HG03196 (cell line): ENCODE measurements at regions not wholly inside any gene's neighbourhood (a gene's known extent, or its start where the extent isn't known, plus 50 kb on each side); places are given as distances from the start of the nearest gene placed in this dataset.
"Not testable (repeated sequence)": the region's sequence is repeated elsewhere in the genome, so short reads cannot be mapped to it uniquely, and the experiment has no call there.

Experiments used
- ATAC-seq: cut with Tn5 transposase; IDR thresholded peaks from one replicate; pipeline ENCODE4 v1.9.1; 2021; ENCODE audit not compliant: unreplicated experiment

- ATAC-seq, result no peak
Measured at GRCh38 chr6:67608099-67608749, 1026.9 kb upstream of the ADGRB3 start.

DNA sequence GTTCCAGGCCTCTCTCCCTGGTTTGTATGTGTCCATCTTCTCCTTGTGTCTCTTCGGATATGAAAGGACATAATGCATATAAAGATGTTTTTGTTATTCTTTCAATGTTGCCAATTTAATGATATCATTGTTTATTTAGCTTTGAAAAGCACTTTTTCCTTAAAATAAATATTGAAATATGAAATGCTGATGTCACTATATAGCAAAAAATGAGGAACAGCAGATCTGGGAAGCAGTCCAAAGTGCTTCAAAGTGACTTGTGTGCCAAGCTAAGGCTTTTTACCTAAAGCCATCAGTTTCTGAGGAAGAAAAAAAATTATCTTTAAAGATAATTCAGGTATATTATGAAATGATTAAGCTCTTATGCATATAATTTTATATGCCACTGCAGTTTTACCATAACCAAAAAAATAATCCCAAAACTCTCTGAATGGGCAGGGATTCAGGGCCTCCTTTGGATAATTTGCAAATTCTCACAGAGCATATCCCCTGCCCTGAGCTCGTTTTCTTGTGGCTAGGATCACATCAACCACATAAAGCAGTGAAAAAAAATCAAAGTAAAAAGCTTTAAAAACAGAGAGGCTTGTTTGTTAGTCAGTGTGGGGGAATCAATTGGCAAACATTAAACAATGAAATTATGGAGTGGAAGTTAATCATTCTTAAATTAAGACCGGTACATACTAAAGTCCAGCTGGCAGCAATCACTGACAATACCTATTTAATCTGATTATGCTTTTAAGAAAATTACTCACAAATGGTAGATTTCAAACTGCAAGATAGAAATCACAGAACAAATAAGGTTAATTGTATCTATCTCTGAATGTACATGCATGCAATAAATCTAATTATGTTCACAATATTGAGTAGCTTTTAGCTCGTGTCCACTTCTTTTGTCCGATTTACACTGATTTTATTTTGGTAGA is 1027.9 kb upstream of the ADGRB3 start:
- no peak for ATAC-seq

- no peak for ATAC-seq
Measured at GRCh38 chr6:67594366-67594765, 1040.7 kb upstream of the ADGRB3 start.

- no peak for ATAC-seq
Measured at GRCh38 chr6:67593247-67593646, 1041.8 kb upstream of the ADGRB3 start.

- ATAC-seq, result no peak
Measured at GRCh38 chr6:67591910-67592309, 1043.2 kb upstream of the ADGRB3 start.

GRCh38 chr6:67567842-67568241 is 1067.2 kb upstream of the ADGRB3 start:
- no peak for ATAC-seq

GRCh38 chr6:67563671-67564070 is 1071.4 kb upstream of the ADGRB3 start:
- no peak for ATAC-seq

- no peak for ATAC-seq
Measured at GRCh38 chr6:67560068-67560467, 1075.0 kb upstream of the ADGRB3 start.

DNA sequence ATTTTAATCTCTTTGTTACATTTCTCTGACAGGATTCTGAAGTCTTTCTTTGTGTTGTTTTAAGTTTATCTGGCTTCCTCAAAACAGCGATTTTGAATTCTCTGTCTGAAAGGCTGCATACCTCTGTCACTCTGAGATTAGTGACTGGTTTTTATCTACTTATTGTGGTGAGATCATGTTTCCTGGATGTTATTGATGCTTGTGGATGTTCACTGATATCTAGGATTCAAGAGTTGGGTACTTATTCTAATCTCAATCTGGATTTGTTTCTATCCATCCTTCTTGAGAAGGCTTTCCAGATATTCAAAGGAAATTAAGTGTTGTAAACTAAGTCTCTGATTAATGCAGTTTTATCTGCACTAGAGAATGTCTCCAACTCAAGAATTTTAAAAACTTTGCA is 1076.1 kb upstream of the ADGRB3 start:
- no peak for ATAC-seq

DNA sequence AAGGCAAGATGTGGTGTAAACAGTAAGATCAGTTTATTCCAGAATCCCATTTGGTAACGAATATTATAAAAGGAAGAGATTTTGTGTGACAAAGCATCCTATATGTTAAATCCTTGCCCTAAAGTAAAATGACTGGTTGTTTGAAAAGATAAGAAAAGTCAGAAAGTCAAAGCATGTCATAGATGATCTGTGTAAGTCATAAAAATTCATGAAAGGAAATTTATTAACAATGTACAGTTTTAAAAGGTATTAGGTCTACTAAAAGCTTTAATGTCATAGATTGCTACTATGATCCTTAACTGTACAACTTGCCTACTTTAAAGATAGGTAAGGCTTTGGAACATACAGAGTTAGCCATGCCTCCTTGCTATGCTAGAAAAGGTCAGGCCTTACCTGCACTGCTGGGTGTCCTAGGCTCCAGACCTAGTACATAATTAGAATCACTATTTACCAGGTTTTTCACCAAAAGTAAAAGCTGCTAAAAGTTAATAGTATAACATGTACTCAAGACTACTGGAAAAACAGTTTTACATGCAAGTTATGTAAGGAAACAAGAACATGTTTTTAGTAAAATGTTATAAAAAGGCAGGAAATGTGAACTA is 1090.1 kb upstream of the ADGRB3 start:
- no peak for ATAC-seq

- no peak for ATAC-seq
Measured at GRCh38 chr6:67541586-67541985, 1093.5 kb upstream of the ADGRB3 start.

- no peak for ATAC-seq
Measured at GRCh38 chr6:67538032-67538431, 1097.0 kb upstream of the ADGRB3 start.

DNA sequence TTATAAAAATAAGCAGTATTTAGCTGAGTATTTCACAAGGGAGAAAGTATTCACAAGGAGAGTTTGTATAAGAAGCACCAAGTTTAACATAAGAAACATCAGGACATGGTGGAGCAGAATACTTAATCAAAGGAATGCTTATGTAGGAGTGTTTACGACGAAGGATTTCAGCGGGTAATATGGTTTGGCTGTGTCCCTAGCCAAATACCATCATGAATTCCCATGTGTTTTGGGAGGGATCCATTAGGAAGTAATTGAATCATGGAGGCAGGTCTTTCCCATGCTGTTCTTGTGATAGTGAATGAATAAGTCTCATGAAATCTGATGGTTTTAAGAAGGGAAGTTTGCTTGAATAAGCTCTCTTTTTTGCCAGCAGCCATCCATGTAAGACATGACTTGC is 1099.1 kb upstream of the ADGRB3 start:
- ATAC-seq, result no peak

- no peak for ATAC-seq
Measured at GRCh38 chr6:67506352-67506751, 1128.7 kb upstream of the ADGRB3 start.

DNA sequence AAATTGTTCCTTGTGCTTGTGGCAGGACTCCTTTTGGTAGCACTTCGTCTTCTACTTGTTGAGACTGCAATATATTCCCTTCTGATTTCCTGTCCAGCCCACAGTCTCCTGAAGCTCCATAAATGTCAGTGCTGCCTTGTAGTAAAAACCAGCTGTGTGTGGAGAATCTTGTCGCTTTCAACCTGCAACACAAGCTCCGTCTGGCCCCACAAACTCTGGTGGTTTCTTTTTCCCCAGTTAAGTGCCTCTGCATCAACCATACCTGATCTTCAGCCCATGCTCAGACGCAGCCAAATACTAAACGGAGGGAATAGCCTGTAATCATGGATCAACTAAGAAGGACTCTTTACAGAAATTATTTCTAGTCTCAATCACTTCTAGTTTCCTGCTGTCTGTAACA is 1133.3 kb upstream of the ADGRB3 start:
- no peak for ATAC-seq

GRCh38 chr6:67497749-67498148 is 1137.3 kb upstream of the ADGRB3 start:
- no peak for ATAC-seq

- ATAC-seq, result no peak
Measured at GRCh38 chr6:67496191-67496590, 1138.9 kb upstream of the ADGRB3 start.

- ATAC-seq, result no peak
Measured at GRCh38 chr6:67493682-67494081, 1141.4 kb upstream of the ADGRB3 start.

DNA sequence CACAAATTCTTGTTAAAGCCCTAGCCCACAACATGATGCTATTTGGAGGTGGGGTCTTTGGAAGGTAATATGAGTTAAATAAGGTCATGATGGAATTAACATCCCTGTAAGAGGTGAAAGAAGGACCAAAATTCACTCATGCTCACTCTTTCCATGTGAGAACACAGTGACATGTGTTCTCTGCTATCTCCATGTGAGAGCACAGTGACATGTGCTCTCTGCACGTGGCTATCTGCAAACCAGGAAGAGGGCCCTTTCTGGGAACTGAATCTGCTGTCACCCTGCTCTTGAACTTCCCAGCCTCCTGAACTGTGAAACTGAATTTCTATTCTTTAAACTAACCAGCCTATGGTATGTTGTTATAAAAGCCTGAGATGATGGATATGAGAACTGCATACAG is 1159.4 kb upstream of the ADGRB3 start:
- no peak for ATAC-seq

DNA sequence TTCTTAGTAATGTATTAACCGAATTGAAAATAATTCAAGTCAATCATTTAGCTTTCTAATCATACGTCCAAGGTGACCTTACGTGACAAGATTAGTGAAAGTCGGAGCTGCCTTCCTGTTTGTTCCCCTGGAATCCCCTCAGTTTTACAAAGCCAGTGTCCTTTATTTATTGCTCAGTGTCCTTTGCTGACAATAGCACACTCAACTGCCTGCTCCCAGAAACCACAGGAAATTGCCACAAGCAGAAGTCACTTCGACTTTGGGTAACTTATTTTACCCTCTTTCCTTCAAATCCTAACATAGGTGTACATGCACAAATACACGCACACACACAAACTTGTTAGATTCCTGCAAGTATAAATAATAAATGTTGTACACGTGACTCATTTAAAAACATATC is 1167.7 kb upstream of the ADGRB3 start:
- no peak for ATAC-seq

DNA sequence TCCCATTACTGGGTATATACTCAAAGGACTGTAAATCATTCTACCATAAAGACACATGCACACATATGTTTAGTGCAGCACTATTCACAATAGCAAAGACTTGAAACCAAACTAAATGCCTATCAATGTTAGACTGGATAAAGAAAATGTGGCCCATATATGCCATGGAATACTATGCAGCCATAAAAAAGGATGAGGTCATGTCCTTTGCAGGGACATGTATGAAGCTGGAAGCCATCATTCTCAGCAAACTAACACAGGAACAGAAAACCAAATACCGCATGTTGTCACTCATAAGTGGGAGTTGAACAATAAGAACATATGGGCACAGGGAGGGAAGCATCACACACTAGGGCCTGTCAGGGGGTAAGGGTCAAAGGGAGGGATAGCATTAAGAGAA is 1172.4 kb upstream of the ADGRB3 start:
- ATAC-seq, result not testable (repeated sequence)

- ATAC-seq, result no peak
Measured at GRCh38 chr6:67459556-67459955, 1175.5 kb upstream of the ADGRB3 start.
